NB4 (cell line): ENCODE measurements at regions not wholly inside any gene's neighbourhood (a gene's known extent, or its start where the extent isn't known, plus 50 kb on each side); places are given as distances from the start of the nearest gene placed in this dataset.

Experiments
- POLR2A ChIP-seq: IDR thresholded peaks from 2 replicates; pipeline ENCODE4 v1.6.1; 2011; ENCODE audit warnings: mild to moderate bottlenecking; ENCODE audit not compliant: insufficient read length; ENCODE audit errors: extremely low read depth
- TF ChIP-seq, protein P1 (sequence below): IDR thresholded peaks from one replicate; pipeline ENCODE4 v1.5.1; 2012; ENCODE audit warnings: low read depth, low read length

DNA sequence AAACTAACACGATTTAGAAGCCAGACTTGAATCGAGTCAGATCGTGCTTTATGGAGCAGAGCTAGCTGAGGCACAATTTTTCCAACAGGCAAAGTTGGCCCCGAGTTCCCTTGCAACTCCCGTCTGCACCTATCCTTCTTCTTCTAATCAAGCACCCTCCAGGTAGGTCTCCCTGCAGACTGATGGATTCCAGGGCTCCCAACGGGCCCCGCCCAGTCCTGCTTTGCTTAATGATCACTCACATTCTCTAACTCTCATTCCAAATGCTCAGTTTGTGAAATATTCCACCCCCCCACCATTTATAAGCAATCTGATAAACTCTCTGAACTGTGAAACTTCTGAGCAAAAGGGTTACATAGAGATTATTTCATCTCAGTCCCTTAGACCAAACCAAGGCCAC is 119.6 kb downstream of the SLC30A10 start:
- TF ChIP-seq, protein P1, sequence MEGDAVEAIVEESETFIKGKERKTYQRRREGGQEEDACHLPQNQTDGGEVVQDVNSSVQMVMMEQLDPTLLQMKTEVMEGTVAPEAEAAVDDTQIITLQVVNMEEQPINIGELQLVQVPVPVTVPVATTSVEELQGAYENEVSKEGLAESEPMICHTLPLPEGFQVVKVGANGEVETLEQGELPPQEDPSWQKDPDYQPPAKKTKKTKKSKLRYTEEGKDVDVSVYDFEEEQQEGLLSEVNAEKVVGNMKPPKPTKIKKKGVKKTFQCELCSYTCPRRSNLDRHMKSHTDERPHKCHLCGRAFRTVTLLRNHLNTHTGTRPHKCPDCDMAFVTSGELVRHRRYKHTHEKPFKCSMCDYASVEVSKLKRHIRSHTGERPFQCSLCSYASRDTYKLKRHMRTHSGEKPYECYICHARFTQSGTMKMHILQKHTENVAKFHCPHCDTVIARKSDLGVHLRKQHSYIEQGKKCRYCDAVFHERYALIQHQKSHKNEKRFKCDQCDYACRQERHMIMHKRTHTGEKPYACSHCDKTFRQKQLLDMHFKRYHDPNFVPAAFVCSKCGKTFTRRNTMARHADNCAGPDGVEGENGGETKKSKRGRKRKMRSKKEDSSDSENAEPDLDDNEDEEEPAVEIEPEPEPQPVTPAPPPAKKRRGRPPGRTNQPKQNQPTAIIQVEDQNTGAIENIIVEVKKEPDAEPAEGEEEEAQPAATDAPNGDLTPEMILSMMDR, result no peak
- TF ChIP-seq POLR2A, result no peak
